Activated CD4-positive, alpha-beta T cell treated with anti-CD3 and anti-CD28 coated beads for 4 hours (primary cell): ENCODE measurements at regions not wholly inside any gene's neighbourhood (a gene's known extent, or its start where the extent isn't known, plus 50 kb on each side); places are given as distances from the start of the nearest gene placed in this dataset.
"Not testable (repeated sequence)": the region's sequence is repeated elsewhere in the genome, so short reads cannot be mapped to it uniquely, and the experiment has no call there.

ENCODE experiments used
- DNase-seq, 2 donors: peaks; one replicate each; pipeline ENCODE4 v3.0.0-alpha.2; 2020

GRCh38 chr15:62218841-62219240, 53.8 kb upstream of the C2CD4B start:
- DNase-seq, result no peak

DNA sequence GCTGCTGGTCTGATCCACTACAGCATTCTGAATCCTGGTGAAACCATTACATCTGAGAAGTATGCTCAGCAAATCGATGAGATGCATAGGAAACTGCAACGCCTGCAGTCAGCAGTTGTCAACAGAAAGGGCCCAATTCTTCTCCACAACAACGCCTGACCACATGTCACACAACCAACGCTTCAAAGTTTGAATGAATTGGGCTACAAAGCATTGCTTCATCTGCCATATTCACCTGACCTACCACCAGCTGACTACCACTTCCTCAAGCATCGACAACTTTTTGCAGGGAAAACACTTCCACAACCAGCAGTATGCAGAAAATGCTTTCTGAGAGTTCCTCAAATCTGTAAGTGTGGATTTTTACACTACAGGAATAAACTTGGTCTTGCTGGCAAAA, 54.7 kb upstream of the C2CD4B start:
- no peak for DNase-seq

DNA sequence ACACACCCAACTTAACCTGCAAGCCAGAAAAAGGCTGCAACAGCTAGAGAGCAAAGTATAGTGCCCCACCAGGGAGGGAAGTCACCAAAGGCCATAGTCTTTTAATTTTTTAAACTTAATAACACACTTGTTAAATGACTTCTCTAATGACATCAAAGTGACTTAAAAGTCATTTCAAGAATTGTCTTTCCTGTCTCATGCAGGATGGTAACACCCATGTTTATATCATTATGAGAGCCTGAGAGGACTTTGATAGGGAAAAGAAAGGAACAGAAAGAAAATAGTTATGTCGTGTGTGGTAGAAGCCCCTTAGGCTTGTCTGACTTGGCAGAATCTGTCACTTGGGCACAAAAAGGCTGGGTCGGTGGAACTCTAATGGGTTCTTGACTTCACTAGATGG, 57.9 kb upstream of the C2CD4B start:
- DNase-seq, result no peak

DNA sequence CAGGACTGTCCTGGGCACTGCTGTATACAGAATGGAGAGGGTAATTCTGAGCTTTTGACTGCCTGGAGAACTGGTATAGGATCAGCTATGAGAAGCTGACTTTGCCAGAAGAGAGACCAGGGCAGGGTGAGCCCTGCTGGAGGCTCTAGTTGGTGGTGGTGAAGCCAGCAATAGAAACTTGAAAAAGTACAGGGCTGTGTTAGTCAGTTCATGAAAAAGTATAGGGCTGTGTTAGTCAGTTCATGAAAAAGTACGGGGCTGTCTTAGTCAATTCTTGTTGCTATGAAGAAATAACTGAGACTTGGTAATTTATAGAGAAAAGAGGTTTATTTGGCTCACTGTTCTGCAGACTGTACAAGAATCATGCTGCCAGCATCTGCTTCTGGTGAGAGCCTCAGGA, 63.5 kb upstream of the C2CD4B start:
- DNase-seq, result no peak

GRCh38 chr15:62231856-62232255, 66.8 kb upstream of the C2CD4B start:
- DNase-seq, result no peak

DNA sequence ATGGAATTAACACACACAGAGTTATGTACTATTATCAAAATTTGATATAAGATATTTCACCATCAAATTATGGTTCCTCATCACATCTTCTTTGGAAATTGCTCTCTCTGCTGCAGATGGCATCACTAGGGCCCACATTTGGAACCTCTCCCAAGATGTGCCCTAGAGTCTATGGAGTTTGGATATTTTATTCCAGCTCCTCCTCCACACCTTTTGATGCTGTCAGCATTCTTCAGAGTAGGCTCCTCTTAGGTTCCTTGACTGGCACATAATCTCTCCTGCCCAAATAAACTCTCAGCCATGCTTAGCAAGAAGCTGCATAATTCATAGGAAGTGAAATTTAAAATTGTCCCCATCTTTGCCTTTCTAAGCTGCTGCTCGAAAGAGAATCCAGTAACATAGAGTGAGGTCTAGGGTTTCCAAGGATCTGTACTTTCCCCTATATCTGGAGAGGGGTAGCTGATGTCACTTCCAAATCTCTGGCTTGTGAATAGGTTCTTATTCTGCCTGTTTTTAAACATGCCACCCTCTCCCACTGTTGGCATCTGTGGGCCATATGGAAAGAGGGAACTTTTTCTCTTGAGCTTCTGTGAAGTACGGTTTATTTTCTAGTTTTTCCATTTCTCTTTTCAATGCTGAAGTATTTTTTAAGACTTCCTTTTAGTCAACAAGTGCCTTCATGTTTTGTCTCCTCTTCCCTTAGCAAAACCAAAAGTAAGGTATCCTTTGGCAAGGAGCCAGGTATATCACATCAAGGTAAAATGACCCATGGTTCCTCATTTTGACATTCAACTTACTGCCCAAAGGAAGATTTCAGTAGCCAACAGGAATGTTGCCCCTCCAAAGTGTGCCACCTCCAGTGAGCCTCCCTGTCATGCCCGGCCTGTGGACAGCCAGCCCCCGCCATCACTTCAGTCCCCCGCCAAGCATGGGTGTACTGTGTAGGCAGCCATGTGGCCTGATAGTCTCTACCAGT, 75.3 kb upstream of the C2CD4B start:
- no peak for DNase-seq

GRCh38 chr15:62241135-62241770, 76.2 kb upstream of the C2CD4B start:
- DNase-seq, result no peak

GRCh38 chr15:62242999-62243398, 77.9 kb upstream of the C2CD4B start:
- DNase-seq, result no peak

GRCh38 chr15:62244762-62245161, 79.7 kb upstream of the C2CD4B start:
- DNase-seq, result no peak

GRCh38 chr15:62248277-62248984, 83.3 kb upstream of the C2CD4B start:
- DNase-seq, result no peak

DNA sequence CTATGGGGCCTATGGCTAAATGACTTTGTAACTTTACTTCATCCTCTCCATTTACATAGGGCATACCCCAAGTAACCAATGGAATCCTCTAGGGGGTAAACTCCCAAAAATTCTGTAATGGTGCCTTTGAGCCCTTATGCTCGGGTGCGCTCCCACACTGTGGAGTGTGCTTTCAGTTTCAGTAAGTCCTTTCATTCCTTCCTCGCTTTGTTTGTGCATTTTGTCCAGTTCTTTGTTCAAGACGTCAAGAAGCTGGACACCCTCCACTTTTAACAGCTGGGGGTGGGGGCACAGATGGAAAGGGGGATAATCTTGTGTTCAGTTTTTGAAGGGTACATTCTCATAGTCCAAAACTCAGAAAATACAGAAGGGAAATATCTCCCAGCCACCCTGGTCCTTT, 84.4 kb upstream of the C2CD4B start:
- DNase-seq, result no peak

GRCh38 chr15:62250186-62250585, 85.1 kb upstream of the C2CD4B start:
- no peak for DNase-seq

GRCh38 chr15:62250978-62251377, 85.9 kb upstream of the C2CD4B start:
- no peak for DNase-seq

DNA sequence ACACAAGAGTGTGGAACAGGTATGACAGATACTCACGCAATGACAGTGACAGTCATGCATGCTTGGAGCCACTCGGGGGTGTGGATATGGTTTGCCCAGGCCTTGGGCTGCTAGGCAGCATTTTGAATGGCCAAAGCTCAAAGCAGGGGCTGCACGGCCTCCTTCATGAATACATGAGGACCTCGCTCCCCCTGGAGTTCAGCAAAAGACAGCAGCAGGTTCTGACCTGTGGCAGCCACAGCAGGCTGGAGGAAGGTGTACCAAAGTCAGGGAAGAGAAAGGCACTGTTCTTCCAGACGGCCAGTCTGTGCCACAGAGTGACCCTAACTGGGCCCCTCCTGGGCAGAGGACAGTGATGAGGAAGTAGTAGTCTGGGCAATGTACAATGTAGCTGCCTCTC, 88.2 kb upstream of the C2CD4B start:
- DNase-seq, result no peak

- DNase-seq, result peak; percentile 36 to 50
Measured at GRCh38 chr15:62254137-62254934, 89.3 kb upstream of the C2CD4B start.

GRCh38 chr15:62256430-62256829, 91.3 kb upstream of the C2CD4B start:
- not testable (repeated sequence) for DNase-seq

- no peak for DNase-seq
Measured at GRCh38 chr15:62257996-62258521, 93.0 kb upstream of the C2CD4B start.

- no peak for DNase-seq
Measured at GRCh38 chr15:62262305-62262941, 97.3 kb upstream of the C2CD4B start.

GRCh38 chr15:62264196-62264595, 99.1 kb upstream of the C2CD4B start:
- DNase-seq, result no peak

GRCh38 chr15:62269504-62269903, 104.4 kb upstream of the C2CD4B start:
- no peak for DNase-seq

DNA sequence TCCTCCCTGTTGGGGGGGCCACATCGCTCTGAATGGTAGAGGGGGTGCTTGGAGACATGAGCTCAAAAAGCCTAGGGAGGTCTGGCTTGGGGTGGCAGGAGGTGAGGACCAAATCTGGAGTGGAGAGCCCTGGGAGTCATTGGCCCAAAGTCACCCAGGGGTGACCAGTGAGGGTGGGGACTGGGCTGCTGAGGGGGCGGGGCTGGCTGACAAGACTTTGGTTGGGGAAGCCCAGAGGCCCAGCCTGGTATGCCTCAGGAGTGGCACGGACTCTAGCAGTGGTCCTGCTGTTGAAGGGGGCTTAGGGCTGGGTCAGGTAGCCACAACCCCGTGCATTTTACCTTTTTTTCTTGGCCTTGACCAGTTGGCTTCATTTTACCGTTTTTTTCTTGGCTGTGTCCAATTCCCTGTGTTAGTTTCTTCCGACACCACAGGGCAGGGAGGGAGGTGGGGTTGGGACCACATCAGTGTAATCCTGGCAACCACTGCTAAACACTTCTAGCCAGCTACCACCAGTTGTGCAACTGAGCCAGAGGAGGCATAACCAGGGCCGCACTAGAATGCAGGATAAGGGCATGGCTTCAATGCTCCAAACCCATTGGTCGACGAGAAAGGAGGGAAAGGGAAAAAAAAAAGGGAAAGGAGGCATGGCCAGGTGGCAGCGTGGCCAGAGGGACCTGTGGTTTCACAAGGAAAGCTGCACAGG, 105.3 kb upstream of the C2CD4B start:
- DNase-seq, result no peak
